ENCODE measurements at regions not wholly inside any gene's neighbourhood (a gene's known extent, or its start where the extent isn't known, plus 50 kb on each side); places are given as distances from the start of the nearest gene placed in this dataset.
A peak's percentile ranks its signal among the peaks of the same experiment; 100 is the strongest.
"Not testable (repeated sequence)": the region's sequence is repeated elsewhere in the genome, so short reads cannot be mapped to it uniquely, and the experiment has no call there.

GRCh38 chr3:66822186-66823008 lies 175.7 kb upstream of the KBTBD8 start:
- Mint-ChIP-seq H3K36me3 (ENCODE audit: low read depth) (no peaks in the 10 kb centered on the region), H3K4me3 (ENCODE audit: low read depth) (no peak overlapping the region), H3K9me3 (no peaks in the 10 kb centered on the region), H3K27ac (no peak overlapping the region), H3K4me1 (ENCODE audit: low read depth) (no peaks in the 10 kb centered on the region), H3K27me3 (ENCODE audit: low read depth) (peaks cover 20% of the 10 kb centered on the region)
- peak; percentile 33 for DNase-seq (ENCODE audit: low spot score)
- intact Hi-C loops (cut with micrococcal nuclease) = loop anchor here (2.0 kb wide), 1 partner anchor 568 kb away; no protein-coding TSS in a partner anchor

- no peaks in the 10 kb centered on the region for H3K36me3 Mint-ChIP-seq (ENCODE audit: low read depth)
- no peak for DNase-seq (ENCODE audit: low spot score)
- intact Hi-C loops (cut with micrococcal nuclease) = loop anchor here (2.0 kb wide), 1 partner anchor 568 kb away; no protein-coding TSS in a partner anchor
- H3K27ac Mint-ChIP-seq = no peak overlapping the region
- H3K4me3 Mint-ChIP-seq (ENCODE audit: low read depth) = no peak overlapping the region
- H3K9me3 Mint-ChIP-seq = no peaks in the 10 kb centered on the region
- no peaks in the 10 kb centered on the region for H3K4me1 Mint-ChIP-seq (ENCODE audit: low read depth)
- peaks cover 20% of the 10 kb centered on the region for H3K27me3 Mint-ChIP-seq (ENCODE audit: low read depth)
Observed at GRCh38 chr3:66823009-66823397, 175.1 kb upstream of the KBTBD8 start.

- DNase-seq (ENCODE audit: low spot score) = no peak
- Mint-ChIP-seq H3K9me3 (no peaks in the 10 kb centered on the region), H3K27ac (no peak overlapping the region), H3K4me1 (ENCODE audit: low read depth) (no peaks in the 10 kb centered on the region), H3K4me3 (ENCODE audit: low read depth) (no peak overlapping the region), H3K36me3 (ENCODE audit: low read depth) (no peaks in the 10 kb centered on the region), H3K27me3 (ENCODE audit: low read depth) (peaks cover 18% of the 10 kb centered on the region)
- intact Hi-C loops (cut with micrococcal nuclease) = loop anchor here (2.0 kb wide), 1 partner anchor 569 kb away; no protein-coding TSS in a partner anchor
Observed at GRCh38 chr3:66823532-66823931, 174.6 kb upstream of the KBTBD8 start.

- H3K4me1 Mint-ChIP-seq (ENCODE audit: low read depth) = no peaks in the 10 kb centered on the region
- no peaks in the 10 kb centered on the region for H3K36me3 Mint-ChIP-seq (ENCODE audit: low read depth)
- H3K4me3 Mint-ChIP-seq (ENCODE audit: low read depth) = no peak overlapping the region
- peaks cover 7% of the 10 kb centered on the region for H3K27me3 Mint-ChIP-seq (ENCODE audit: low read depth)
- intact Hi-C loops (cut with micrococcal nuclease) = no loop called here
- H3K27ac Mint-ChIP-seq = no peak overlapping the region
- H3K9me3 Mint-ChIP-seq = no peaks in the 10 kb centered on the region
- DNase-seq (ENCODE audit: low spot score) = no peak
Observed at GRCh38 chr3:66825375-66825774, 172.7 kb upstream of the KBTBD8 start.

GRCh38 chr3:66827726-66828125 lies 170.4 kb upstream of the KBTBD8 start:
- no peaks in the 10 kb centered on the region for H3K9me3 Mint-ChIP-seq
- H3K27ac Mint-ChIP-seq = no peak overlapping the region
- H3K36me3 Mint-ChIP-seq (ENCODE audit: low read depth) = no peaks in the 10 kb centered on the region
- H3K27me3 Mint-ChIP-seq (ENCODE audit: low read depth) = peaks cover 7% of the 10 kb centered on the region
- no peaks in the 10 kb centered on the region for H3K4me1 Mint-ChIP-seq (ENCODE audit: low read depth)
- no peak overlapping the region for H3K4me3 Mint-ChIP-seq (ENCODE audit: low read depth)
- intact Hi-C loops (cut with micrococcal nuclease) = no loop called here
- no peak for DNase-seq (ENCODE audit: low spot score)

GRCh38 chr3:66828303-66828702 lies 169.8 kb upstream of the KBTBD8 start:
- Mint-ChIP-seq H3K27ac (no peak overlapping the region), H3K27me3 (ENCODE audit: low read depth) (peaks cover 7% of the 10 kb centered on the region), H3K4me1 (ENCODE audit: low read depth) (no peaks in the 10 kb centered on the region), H3K36me3 (ENCODE audit: low read depth) (no peaks in the 10 kb centered on the region), H3K9me3 (no peaks in the 10 kb centered on the region), H3K4me3 (ENCODE audit: low read depth) (no peak overlapping the region)
- DNase-seq (ENCODE audit: low spot score) = no peak
- intact Hi-C loops (cut with micrococcal nuclease) = no loop called here

GRCh38 chr3:66830301-66830700 lies 167.8 kb upstream of the KBTBD8 start:
- no peak for DNase-seq (ENCODE audit: low spot score)
- Mint-ChIP-seq H3K27me3 (ENCODE audit: low read depth) (peaks cover 9% of the 10 kb centered on the region), H3K4me3 (ENCODE audit: low read depth) (no peak overlapping the region), H3K36me3 (ENCODE audit: low read depth) (no peaks in the 10 kb centered on the region), H3K4me1 (ENCODE audit: low read depth) (no peaks in the 10 kb centered on the region), H3K27ac (no peak overlapping the region), H3K9me3 (no peaks in the 10 kb centered on the region)
- intact Hi-C loops (cut with micrococcal nuclease) = no loop called here

- Mint-ChIP-seq H3K27ac (no peak overlapping the region), H3K4me3 (ENCODE audit: low read depth) (no peak overlapping the region), H3K4me1 (ENCODE audit: low read depth) (no peaks in the 10 kb centered on the region), H3K9me3 (no peaks in the 10 kb centered on the region), H3K36me3 (ENCODE audit: low read depth) (no peaks in the 10 kb centered on the region), H3K27me3 (ENCODE audit: low read depth) (peaks cover 5% of the 10 kb centered on the region)
- DNase-seq (ENCODE audit: low spot score) = no peak
- intact Hi-C loops (cut with micrococcal nuclease) = no loop called here
Observed at GRCh38 chr3:66831931-66832330, 166.2 kb upstream of the KBTBD8 start.

GRCh38 chr3:66836363-66837152 lies 161.5 kb upstream of the KBTBD8 start:
- intact Hi-C loops (cut with micrococcal nuclease) = no loop called here
- no peak overlapping the region for H3K4me3 Mint-ChIP-seq (ENCODE audit: low read depth)
- H3K27ac Mint-ChIP-seq = no peak overlapping the region
- H3K27me3 Mint-ChIP-seq (ENCODE audit: low read depth) = peaks cover 3% of the 10 kb centered on the region
- H3K9me3 Mint-ChIP-seq = no peaks in the 10 kb centered on the region
- no peaks in the 10 kb centered on the region for H3K4me1 Mint-ChIP-seq (ENCODE audit: low read depth)
- no peak for DNase-seq (ENCODE audit: low spot score)
- H3K36me3 Mint-ChIP-seq (ENCODE audit: low read depth) = no peaks in the 10 kb centered on the region

- Mint-ChIP-seq H3K9me3 (no peaks in the 10 kb centered on the region), H3K36me3 (ENCODE audit: low read depth) (no peaks in the 10 kb centered on the region), H3K4me1 (ENCODE audit: low read depth) (no peaks in the 10 kb centered on the region), H3K27ac (no peak overlapping the region), H3K27me3 (ENCODE audit: low read depth) (peaks cover 1% of the 10 kb centered on the region), H3K4me3 (ENCODE audit: low read depth) (no peak overlapping the region)
- DNase-seq (ENCODE audit: low spot score) = no peak
- intact Hi-C loops (cut with micrococcal nuclease) = no loop called here
Observed at GRCh38 chr3:66838704-66839103, 159.4 kb upstream of the KBTBD8 start.

GRCh38 chr3:66839508-66839907 lies 158.6 kb upstream of the KBTBD8 start:
- no peak overlapping the region for H3K4me3 Mint-ChIP-seq (ENCODE audit: low read depth)
- DNase-seq (ENCODE audit: low spot score) = no peak
- H3K27me3 Mint-ChIP-seq (ENCODE audit: low read depth) = peaks cover 1% of the 10 kb centered on the region
- H3K27ac Mint-ChIP-seq = no peak overlapping the region
- H3K36me3 Mint-ChIP-seq (ENCODE audit: low read depth) = no peaks in the 10 kb centered on the region
- H3K9me3 Mint-ChIP-seq = no peaks in the 10 kb centered on the region
- H3K4me1 Mint-ChIP-seq (ENCODE audit: low read depth) = no peaks in the 10 kb centered on the region
- intact Hi-C loops (cut with micrococcal nuclease) = no loop called here

GRCh38 chr3:66842761-66843464 lies 155.2 kb upstream of the KBTBD8 start:
- H3K4me1 Mint-ChIP-seq (ENCODE audit: low read depth); DNase-seq (ENCODE audit: low spot score); H3K4me3 Mint-ChIP-seq (ENCODE audit: low read depth); H3K9me3 Mint-ChIP-seq; H3K27me3 Mint-ChIP-seq (ENCODE audit: low read depth); intact Hi-C loops (cut with micrococcal nuclease); H3K36me3 Mint-ChIP-seq (ENCODE audit: low read depth); H3K27ac Mint-ChIP-seq: not testable (repeated sequence)

All from activated T-helper 2 cell treated with anti-CD3 and anti-CD28 coated beads, Interferon-gamma antibody, Interleukin-2, Interleukin-4, amounts not matched to agents 10 μg/mL and 5 μg/mL and 100 μg/mL, durations not matched to agents 14 hours and 24 hours and 36 hours (primary cell).